ENCODE measurements at regions not wholly inside any gene's neighbourhood (a gene's known extent, or its start where the extent isn't known, plus 50 kb on each side); places are given as distances from the start of the nearest gene placed in this dataset.

DNA sequence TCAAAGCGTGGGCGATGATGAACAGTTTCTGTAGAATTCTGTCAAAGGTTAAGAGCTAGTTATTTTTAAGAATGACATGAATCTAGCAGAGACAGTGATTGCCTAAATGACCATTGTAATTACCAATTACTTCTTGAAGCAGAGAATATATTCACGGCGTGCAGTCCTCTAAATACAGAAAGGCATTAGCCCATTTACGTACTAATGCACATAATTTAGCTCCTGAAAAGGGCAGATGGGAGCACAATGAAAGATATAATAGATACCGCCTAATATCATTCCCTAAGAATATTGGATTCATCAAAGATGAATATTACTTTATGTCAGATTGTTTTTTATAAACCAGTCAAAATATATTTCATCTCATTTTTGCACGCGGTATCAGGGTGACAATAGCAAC lies 212.4 kb downstream of the URI1 start:
- TF ChIP-seq, protein P1, sequence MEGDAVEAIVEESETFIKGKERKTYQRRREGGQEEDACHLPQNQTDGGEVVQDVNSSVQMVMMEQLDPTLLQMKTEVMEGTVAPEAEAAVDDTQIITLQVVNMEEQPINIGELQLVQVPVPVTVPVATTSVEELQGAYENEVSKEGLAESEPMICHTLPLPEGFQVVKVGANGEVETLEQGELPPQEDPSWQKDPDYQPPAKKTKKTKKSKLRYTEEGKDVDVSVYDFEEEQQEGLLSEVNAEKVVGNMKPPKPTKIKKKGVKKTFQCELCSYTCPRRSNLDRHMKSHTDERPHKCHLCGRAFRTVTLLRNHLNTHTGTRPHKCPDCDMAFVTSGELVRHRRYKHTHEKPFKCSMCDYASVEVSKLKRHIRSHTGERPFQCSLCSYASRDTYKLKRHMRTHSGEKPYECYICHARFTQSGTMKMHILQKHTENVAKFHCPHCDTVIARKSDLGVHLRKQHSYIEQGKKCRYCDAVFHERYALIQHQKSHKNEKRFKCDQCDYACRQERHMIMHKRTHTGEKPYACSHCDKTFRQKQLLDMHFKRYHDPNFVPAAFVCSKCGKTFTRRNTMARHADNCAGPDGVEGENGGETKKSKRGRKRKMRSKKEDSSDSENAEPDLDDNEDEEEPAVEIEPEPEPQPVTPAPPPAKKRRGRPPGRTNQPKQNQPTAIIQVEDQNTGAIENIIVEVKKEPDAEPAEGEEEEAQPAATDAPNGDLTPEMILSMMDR (IDR thresholded peaks at IDR 0.05): no peak
- no peak for TF ChIP-seq POLR2A (IDR thresholded peaks at IDR 0.05)
